Panc1 (cell line): ENCODE measurements at regions not wholly inside any gene's neighbourhood (a gene's known extent, or its start where the extent isn't known, plus 50 kb on each side); places are given as distances from the start of the nearest gene placed in this dataset.

Source experiments
- ATAC-seq: fragments of 200-7000 bp; cut with Tn5 transposase; 2 replicates; pipeline ENCODE4 v1.9.1; 2020; ENCODE audit warnings: mild to moderate bottlenecking, moderate library complexity
- BruUV-seq: library from RNA; stranded (reverse); fragments of 400-500 nt; replicated peaks from 2 replicates; lab custom pipeline; 2021; lab: Mats Ljungman, UMichigan
- CTCF ChIA-PET: fragments of 300-600 bp; sonication (Branson Sonifier 250); formaldehyde crosslinking; loops from one replicate; lab custom pipeline; 2022; ENCODE audit warnings: antibody characterized with exemption; lab: Charles Lee
- POLR2A ChIA-PET: fragments of 300-600 bp; sonication (Branson Sonifier 250); formaldehyde crosslinking; loops from one replicate; lab custom pipeline; 2022; ENCODE audit warnings: antibody characterized with exemption; lab: Charles Lee
- DNase-seq: peaks from one replicate; pipeline ENCODE4 v3.0.0-alpha.2; 2010; ENCODE audit warnings: low read depth, low spot score
- H3K27ac ChIP-seq: 2 replicates; pipeline ENCODE4 v1.5.1; 2011; ENCODE audit warnings: mild to moderate bottlenecking, low read length, inconsistent platforms
- H3K27me3 ChIP-seq: fragments of 200-500 bp; sonication (Bioruptor generic); 2 replicates; pipeline ENCODE4 v1.6.0; 2014; ENCODE audit warnings: low read length, inconsistent platforms; ENCODE audit not compliant: control insufficient read depth, insufficient read depth
- H3K36me3 ChIP-seq: fragments of 200-500 bp; sonication (Bioruptor generic); 2 replicates; pipeline ENCODE4 v1.5.1; 2014; ENCODE audit warnings: inconsistent platforms, mild to moderate bottlenecking, low read length, moderate library complexity; ENCODE audit not compliant: control insufficient read depth, insufficient read depth
- H3K4me1 ChIP-seq: 2 replicates; pipeline ENCODE4 v1.5.1; 2011; ENCODE audit warnings: inconsistent platforms, mild to moderate bottlenecking, low read length, moderate library complexity; ENCODE audit not compliant: control insufficient read depth, insufficient read depth
- H3K4me3 ChIP-seq, 2 experiments: 2 replicates each; pipeline ENCODE4 v1.5.1; 2011 to 2012; ENCODE audit warnings: low read depth in 2 of 2, low read length in 2 of 2, mild to moderate bottlenecking in 2 of 2, inconsistent platforms in 1 of 2, moderate library complexity in 1 of 2
- H3K9me3 ChIP-seq: fragments of 200-500 bp; sonication (Bioruptor generic); 2 replicates; pipeline ENCODE4 v1.5.1; 2014; ENCODE audit warnings: low read depth, mild to moderate bottlenecking, inconsistent platforms, low read length, moderate library complexity; ENCODE audit not compliant: control insufficient read depth, insufficient read depth
- POLR2AphosphoS5 ChIP-seq: IDR thresholded peaks from 2 replicates; pipeline ENCODE4 v1.6.1; 2012; ENCODE audit warnings: mild to moderate bottlenecking, low read depth, low read length, moderate library complexity
- SIN3A ChIP-seq: IDR thresholded peaks from 2 replicates; pipeline ENCODE4 v1.6.1; 2012; ENCODE audit warnings: low read depth, mild to moderate bottlenecking, low read length, moderate library complexity, borderline replicate concordance; ENCODE audit not compliant: insufficient read depth
- TCF7L2 ChIP-seq: IDR thresholded peaks from 2 replicates; pipeline ENCODE4 v1.6.1; 2011; ENCODE audit warnings: mild to moderate bottlenecking, low read depth, low read length, inconsistent platforms
- in situ Hi-C: cut with HindIII; loops from 2 replicates; pipeline ENCODE4 v1.10.0; 2016; ENCODE audit warnings: low sequenced_read_pairs, low pct_unique_long_range_greater_than_20kb
- intact Hi-C: fragments of 100-400 bp; cut with micrococcal nuclease; formaldehyde crosslinking; loops from one replicate; pipeline ENCODE4 v1.10.0; 2022; ENCODE audit not compliant: unreplicated experiment
- TF ChIP-seq, protein P1 (sequence below), 2 experiments: IDR thresholded peaks; 2 replicates each; pipeline ENCODE4 v1.6.1; 2011 to 2012; ENCODE audit warnings: low read depth in 2 of 2, control low read depth in 1 of 2, low read length in 1 of 2, mild to moderate bottlenecking in 1 of 2, moderate library complexity in 1 of 2; ENCODE audit not compliant: insufficient read depth in 1 of 2
- TF ChIP-seq, protein P2 (sequence below): fragments of 450-650 bp; IDR thresholded peaks from 2 replicates; pipeline ENCODE4 v1.5.1; 2017; ENCODE audit warnings: mild to moderate bottlenecking

DNA sequence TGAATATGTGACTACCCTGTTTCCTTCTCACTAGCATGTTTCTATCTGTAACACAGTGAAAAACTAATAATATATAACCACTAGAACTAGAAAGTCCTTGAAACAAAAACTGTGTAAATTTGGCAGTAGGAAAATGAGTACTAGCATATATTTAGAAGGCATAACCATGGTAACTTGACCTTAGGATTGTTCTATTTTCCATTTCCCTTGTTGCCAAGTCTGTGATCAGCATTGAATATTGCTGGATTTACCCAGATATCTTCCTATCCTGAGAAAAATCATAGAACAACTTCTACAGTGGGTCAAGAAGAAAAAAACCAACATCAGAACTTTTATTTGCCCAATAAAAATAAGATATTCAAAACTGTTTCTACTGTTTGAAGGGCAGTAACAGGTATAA lies 563.9 kb upstream of the NRXN1 start:
- TF ChIP-seq, protein P1, sequence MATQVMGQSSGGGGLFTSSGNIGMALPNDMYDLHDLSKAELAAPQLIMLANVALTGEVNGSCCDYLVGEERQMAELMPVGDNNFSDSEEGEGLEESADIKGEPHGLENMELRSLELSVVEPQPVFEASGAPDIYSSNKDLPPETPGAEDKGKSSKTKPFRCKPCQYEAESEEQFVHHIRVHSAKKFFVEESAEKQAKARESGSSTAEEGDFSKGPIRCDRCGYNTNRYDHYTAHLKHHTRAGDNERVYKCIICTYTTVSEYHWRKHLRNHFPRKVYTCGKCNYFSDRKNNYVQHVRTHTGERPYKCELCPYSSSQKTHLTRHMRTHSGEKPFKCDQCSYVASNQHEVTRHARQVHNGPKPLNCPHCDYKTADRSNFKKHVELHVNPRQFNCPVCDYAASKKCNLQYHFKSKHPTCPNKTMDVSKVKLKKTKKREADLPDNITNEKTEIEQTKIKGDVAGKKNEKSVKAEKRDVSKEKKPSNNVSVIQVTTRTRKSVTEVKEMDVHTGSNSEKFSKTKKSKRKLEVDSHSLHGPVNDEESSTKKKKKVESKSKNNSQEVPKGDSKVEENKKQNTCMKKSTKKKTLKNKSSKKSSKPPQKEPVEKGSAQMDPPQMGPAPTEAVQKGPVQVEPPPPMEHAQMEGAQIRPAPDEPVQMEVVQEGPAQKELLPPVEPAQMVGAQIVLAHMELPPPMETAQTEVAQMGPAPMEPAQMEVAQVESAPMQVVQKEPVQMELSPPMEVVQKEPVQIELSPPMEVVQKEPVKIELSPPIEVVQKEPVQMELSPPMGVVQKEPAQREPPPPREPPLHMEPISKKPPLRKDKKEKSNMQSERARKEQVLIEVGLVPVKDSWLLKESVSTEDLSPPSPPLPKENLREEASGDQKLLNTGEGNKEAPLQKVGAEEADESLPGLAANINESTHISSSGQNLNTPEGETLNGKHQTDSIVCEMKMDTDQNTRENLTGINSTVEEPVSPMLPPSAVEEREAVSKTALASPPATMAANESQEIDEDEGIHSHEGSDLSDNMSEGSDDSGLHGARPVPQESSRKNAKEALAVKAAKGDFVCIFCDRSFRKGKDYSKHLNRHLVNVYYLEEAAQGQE (IDR thresholded peaks at IDR 0.05; ENCODE audit: insufficient read depth in 1 of 2, low read depth in 2 of 2, low read length in 1 of 2) = no peak
- TF ChIP-seq, protein P2, sequence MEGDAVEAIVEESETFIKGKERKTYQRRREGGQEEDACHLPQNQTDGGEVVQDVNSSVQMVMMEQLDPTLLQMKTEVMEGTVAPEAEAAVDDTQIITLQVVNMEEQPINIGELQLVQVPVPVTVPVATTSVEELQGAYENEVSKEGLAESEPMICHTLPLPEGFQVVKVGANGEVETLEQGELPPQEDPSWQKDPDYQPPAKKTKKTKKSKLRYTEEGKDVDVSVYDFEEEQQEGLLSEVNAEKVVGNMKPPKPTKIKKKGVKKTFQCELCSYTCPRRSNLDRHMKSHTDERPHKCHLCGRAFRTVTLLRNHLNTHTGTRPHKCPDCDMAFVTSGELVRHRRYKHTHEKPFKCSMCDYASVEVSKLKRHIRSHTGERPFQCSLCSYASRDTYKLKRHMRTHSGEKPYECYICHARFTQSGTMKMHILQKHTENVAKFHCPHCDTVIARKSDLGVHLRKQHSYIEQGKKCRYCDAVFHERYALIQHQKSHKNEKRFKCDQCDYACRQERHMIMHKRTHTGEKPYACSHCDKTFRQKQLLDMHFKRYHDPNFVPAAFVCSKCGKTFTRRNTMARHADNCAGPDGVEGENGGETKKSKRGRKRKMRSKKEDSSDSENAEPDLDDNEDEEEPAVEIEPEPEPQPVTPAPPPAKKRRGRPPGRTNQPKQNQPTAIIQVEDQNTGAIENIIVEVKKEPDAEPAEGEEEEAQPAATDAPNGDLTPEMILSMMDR = no peak
- TF ChIP-seq POLR2AphosphoS5 (no peak), SIN3A (no peak), TCF7L2 (no peak)
- in situ Hi-C loops = no loop called here
- H3K36me3 ChIP-seq = no peaks in the 10 kb centered on the region
- no peak overlapping the region for H3K4me3 ChIP-seq
- POLR2A ChIA-PET = no interaction called here
- CTCF ChIA-PET = no interaction called here
- H3K27ac ChIP-seq = no peak overlapping the region
- DNase-seq (no peak), ATAC-seq (no peak)
- BruUV-seq = no TSS peak
- no peaks in the 10 kb centered on the region for H3K9me3 ChIP-seq
- no peaks in the 10 kb centered on the region for H3K4me1 ChIP-seq
- intact Hi-C loops = no loop called here
- H3K27me3 ChIP-seq = no peaks in the 10 kb centered on the region

DNA sequence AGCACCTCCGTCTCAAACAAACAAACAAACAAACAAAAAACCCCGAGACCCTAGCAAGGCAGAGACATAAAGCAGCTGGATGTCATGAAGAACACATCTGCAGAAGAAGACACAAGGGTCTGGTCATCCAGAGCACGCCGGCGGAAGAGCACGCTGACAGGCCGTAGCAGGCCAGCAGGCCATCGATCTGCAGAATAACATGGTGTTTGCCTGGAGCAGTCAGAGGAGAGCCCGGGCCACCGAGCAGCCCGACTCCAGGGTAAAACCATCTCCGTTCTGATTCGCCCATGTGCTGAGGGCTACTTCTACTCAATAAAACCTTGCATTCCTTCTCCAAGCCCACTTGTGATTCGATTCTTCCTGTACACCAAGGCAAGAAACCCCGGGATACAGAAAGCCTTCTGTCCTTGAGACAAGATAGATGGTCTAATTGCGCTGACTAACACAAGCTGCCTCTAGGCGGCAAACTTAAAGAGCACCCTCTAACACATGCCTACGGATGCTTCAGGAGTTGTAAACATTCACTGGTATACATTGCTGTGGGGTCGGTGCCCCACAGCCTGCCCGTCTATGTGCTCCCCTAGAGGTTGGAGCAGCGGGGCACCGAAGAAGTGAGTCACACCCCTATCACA lies 549.8 kb upstream of the NRXN1 start:
- in situ Hi-C loops (no loop called here), intact Hi-C loops (no loop called here)
- Histone ChIP-seq H3K9me3 (no peaks in the 10 kb centered on the region), H3K27me3 (no peaks in the 10 kb centered on the region), H3K4me1 (no peaks in the 10 kb centered on the region), H3K36me3 (no peaks in the 10 kb centered on the region), H3K27ac (no peak overlapping the region), H3K4me3 (no peak overlapping the region)
- ChIA-PET CTCF (no interaction called here), POLR2A (no interaction called here)
- BruUV-seq = no TSS peak
- TF ChIP-seq, protein P1 (IDR thresholded peaks at IDR 0.05; ENCODE audit: insufficient read depth in 1 of 2, low read depth in 2 of 2, low read length in 1 of 2) = no peak
- no peak for TF ChIP-seq SIN3A
- TF ChIP-seq, protein P2 = no peak
- no peak for TF ChIP-seq POLR2AphosphoS5
- no peak for TF ChIP-seq TCF7L2
- DNase-seq = no peak
- ATAC-seq = no peak
